Activated CD8-positive, alpha-beta memory T cell treated with anti-CD3 and anti-CD28 coated beads, Interleukin-2, amount 10 ng/mL, durations not matched to agents 7 days and 5 days (primary cell): ENCODE measurements at regions not wholly inside any gene's neighbourhood (a gene's known extent, or its start where the extent isn't known, plus 50 kb on each side); places are given as distances from the start of the nearest gene placed in this dataset.

Experiments
- ATAC-seq: fragments of 150-1000 bp; cut with Tn5 transposase; one replicate; pipeline ENCODE4 v1.10.0; 2021; ENCODE audit warnings: moderate library complexity
- CTCF ChIA-PET: fragments of 350-600 bp; sonication (Branson Sonifier 250); formaldehyde crosslinking; loops from one replicate; lab custom pipeline; 2021; ENCODE audit warnings: antibody characterized with exemption; lab: Charles Lee
- DNase-seq: peaks from one replicate; pipeline ENCODE4 v3.0.0-alpha.2; 2020
- H3K27ac Mint-ChIP-seq: one replicate; pipeline ENCODE4 v1.8.0; 2021; ENCODE audit warnings: mild to moderate bottlenecking, mixed read lengths
- H3K27me3 Mint-ChIP-seq: one replicate; pipeline ENCODE4 v1.8.0; 2021; ENCODE audit warnings: mixed read lengths
- H3K36me3 Mint-ChIP-seq: one replicate; pipeline ENCODE4 v1.8.0; 2021; ENCODE audit warnings: mild to moderate bottlenecking, mixed read lengths
- H3K4me1 Mint-ChIP-seq: one replicate; pipeline ENCODE4 v1.8.0; 2021; ENCODE audit warnings: mixed read lengths
- H3K4me3 Mint-ChIP-seq: one replicate; pipeline ENCODE4 v1.8.0; 2021; ENCODE audit warnings: mild to moderate bottlenecking, moderate library complexity, mixed read lengths
- H3K9me3 Mint-ChIP-seq: one replicate; pipeline ENCODE4 v1.8.0; 2022; ENCODE audit warnings: low read depth, mixed read lengths

DNA sequence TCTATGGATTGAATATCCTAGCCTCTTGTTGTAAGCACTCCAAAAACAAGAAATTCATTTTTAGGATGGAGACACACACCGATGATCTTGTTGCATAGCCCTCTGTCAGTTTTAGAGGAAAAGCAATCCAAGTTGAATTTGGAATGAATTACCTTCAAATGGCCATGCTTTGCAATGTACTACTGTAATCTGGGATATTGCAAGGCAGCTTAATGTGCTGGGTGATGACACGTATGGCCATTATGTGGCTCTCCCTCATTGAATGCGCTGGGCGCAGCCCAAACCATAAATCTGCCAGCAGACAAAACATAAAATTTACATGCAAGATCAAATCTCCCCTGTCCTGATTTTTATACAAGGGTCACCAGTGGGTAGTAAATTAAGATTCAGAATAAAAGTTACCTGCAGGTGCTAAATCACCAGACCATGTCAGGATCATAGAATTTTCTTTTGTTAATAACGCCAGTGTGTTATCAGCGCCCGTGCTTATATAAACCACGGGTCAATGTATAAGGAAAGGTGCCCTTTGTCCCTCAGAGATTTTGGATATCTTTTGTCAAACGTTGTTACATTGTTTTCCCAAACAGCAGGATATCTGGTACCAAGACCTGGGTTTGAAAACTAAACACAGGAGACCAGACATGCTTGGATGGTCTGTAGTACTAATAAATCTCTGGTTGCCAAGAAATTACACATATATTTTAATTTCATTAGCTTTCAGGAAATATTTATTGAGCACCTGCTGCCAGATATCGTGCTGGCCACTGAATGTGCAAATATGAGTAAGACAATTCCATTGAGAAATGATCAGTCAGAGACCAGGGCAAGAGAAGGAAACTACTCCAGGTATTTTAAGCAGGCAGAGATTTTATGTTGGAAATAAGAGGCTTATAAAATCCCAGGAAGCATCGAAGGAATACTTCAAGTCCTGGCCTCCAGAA is 237.1 kb downstream of the EBLN2 start:
- CTCF ChIA-PET, result no interaction called here

DNA sequence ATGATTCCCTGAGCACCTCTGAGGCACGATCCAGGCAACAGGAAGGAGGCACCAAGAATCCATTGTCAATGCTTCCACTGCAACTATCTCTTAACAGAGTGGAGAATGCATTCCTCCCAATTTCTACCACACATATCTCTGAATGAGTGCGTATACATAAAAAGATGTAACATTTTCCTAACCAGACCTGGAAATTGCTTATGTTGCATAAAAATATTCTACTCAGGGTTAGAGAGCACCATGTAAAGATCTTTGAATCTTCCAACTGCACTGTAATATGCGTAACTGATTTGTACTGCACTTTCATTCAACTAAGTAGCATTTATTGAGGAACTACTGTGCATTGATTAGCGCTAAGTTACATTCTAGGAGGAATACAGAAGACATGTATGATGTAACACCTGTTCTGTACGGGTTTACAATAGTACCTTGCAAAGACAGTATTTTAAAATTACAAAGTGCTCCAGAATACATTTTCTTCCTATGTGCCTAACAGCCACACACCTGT is 237.8 kb downstream of the EBLN2 start:
- DNase-seq (no peak), ATAC-seq (no peak)
- CTCF ChIA-PET, result no interaction called here
- H3K4me1 Mint-ChIP-seq, result no peaks in the 10 kb centered on the region
- H3K27ac Mint-ChIP-seq, result no peak overlapping the region
- H3K27me3 Mint-ChIP-seq, result no peaks in the 10 kb centered on the region
- H3K4me3 Mint-ChIP-seq, result no peak overlapping the region
- no peaks in the 10 kb centered on the region for H3K36me3 Mint-ChIP-seq
- no peaks in the 10 kb centered on the region for H3K9me3 Mint-ChIP-seq

More for the DNA sequence above, 237.1 kb downstream of the EBLN2 start:
- no peaks in the 10 kb centered on the region for H3K36me3 Mint-ChIP-seq
- H3K9me3 Mint-ChIP-seq, result no peaks in the 10 kb centered on the region
- no peaks in the 10 kb centered on the region for H3K4me1 Mint-ChIP-seq
- DNase-seq (no peak), ATAC-seq (no peak)
- H3K27ac Mint-ChIP-seq, result no peak overlapping the region
- H3K4me3 Mint-ChIP-seq, result no peak overlapping the region
- H3K27me3 Mint-ChIP-seq, result no peaks in the 10 kb centered on the region

DNA sequence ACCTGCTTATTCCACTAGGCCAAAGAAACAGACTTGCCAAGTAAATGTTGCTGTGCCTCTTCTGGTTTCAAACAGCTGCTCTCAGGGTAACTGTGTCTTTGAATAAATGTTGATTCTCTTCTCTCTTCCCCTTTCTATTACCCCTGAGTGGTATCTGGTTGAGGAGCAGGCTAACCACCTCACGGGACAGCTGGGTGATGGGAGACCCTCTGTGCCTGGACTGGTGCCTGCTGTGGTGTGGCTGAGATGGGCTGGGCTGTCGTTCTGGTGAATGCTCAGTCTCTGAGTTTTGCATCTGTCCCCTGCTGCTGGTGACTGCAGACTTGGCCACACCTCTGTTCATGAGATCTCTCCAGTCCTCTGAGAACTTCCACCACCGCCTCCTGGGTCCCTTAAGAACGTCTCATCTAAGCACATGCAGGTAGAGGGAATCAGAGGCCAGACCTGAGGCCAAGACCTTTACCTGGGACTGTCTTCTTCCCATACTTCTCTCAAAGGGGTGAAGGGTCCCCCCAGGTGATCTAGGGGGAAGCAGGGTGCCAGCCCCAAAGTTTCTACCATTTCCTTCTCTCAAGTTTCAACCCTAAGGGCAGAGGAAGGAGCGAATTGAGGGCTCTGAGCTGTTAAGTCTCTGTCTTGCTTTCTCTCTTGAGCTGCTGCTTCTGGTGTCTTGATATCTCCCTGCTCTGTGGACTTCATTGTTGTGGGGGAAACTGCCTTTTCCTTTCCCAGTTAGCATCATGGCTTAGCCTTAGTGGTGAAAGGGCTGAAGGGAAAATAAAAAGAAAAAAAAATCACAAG is 252.9 kb downstream of the EBLN2 start:
- no peaks in the 10 kb centered on the region for H3K9me3 Mint-ChIP-seq
- DNase-seq, result no peak
- H3K36me3 Mint-ChIP-seq, result no peaks in the 10 kb centered on the region
- CTCF ChIA-PET, result no interaction called here
- no peak for ATAC-seq
- H3K4me1 Mint-ChIP-seq, result no peaks in the 10 kb centered on the region
- H3K27me3 Mint-ChIP-seq, result peaks cover 7% of the 10 kb centered on the region
- no peak overlapping the region for H3K4me3 Mint-ChIP-seq
- H3K27ac Mint-ChIP-seq, result no peak overlapping the region

DNA sequence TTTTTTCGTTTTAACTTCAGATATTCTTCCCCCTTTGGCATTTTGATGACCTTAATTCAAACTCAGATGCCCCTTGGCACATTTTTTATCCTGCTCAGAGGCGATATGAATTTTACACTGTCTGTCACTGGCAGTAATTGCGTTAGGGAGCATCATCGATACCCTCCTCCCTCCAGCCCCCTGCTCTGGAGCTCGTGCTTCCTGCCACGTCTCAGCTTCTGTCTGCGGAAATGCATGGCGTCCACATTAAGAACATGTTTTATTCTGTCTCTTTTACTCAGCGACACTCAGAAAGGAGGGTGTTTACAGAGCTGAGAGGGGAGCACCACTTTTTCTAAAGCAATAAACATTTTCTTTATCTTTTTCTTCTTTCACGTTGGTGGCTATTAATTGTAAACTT is 254.2 kb downstream of the EBLN2 start:
- Mint-ChIP-seq H3K4me1 (no peaks in the 10 kb centered on the region), H3K27ac (no peak overlapping the region), H3K27me3 (peaks cover 7% of the 10 kb centered on the region), H3K9me3 (no peaks in the 10 kb centered on the region), H3K4me3 (no peak overlapping the region), H3K36me3 (no peaks in the 10 kb centered on the region)
- CTCF ChIA-PET, result no interaction called here
- DNase-seq (no peak), ATAC-seq (no peak)

DNA sequence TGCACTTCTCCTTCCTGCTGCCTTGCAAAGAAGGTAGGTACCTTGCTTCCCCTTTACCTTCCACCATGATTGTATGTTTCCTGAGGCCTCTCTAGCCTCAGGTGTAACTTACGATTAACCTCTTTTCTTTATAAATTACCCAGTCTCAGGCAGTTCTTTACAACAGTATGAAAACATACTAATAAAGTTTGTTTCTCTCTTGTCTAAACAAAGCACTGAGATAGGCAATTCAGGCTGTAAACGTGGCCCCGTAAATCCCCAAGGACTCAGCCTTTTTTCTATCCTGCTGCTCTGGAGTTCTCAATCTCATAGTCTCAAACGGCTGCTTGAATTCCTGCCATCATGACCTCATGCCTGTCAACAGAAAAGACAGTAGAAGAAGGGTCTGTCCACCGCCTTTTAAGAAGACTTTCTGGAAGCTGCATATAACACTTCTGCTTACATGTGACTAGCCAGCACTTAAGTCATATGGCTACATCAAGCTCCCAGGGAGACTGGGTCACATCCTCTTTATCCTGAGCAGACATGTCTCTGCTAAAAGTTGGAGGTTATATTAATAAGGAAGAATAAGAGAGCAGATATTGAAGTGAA is 257.8 kb downstream of the EBLN2 start:
- Mint-ChIP-seq H3K4me1 (no peaks in the 10 kb centered on the region), H3K27me3 (peaks cover 6% of the 10 kb centered on the region), H3K27ac (no peak overlapping the region), H3K36me3 (no peaks in the 10 kb centered on the region), H3K9me3 (no peaks in the 10 kb centered on the region), H3K4me3 (no peak overlapping the region)
- CTCF ChIA-PET, result no interaction called here
- DNase-seq, result no peak
- ATAC-seq, result no peak

DNA sequence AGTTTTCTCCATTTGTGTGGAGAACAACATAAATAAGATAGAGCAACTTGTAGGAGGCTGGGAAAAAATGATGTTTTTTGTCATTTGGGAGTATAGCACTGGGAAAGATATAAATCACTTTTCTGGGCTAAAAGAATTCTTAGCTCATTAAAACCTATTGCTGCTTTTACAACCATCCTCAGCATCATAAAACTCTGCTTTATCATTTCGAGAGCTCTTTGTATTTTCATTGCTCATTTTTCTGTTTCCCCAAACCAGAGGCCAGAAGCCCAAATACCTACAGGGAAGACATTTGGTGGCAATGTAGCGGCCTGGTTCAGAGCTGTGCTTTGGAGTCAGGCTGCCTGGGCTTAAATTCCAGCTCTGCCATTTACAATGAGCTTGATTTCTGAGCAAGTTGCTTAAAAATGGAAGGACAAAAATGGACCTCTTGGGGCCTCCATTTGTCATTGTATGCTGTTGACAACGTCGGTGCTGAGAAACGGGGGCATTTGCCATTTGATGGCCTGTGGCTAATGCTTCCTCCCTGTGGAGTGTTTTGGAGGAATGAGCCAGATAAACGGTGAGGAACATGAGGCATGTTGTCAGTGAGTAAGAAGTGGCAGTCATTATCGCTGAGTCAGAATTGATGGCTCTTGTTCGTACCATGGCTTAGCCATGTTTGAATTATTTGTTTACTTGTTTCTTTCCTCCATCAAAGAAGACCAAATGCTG is 260.0 kb downstream of the EBLN2 start:
- H3K36me3 Mint-ChIP-seq, result no peaks in the 10 kb centered on the region

DNA sequence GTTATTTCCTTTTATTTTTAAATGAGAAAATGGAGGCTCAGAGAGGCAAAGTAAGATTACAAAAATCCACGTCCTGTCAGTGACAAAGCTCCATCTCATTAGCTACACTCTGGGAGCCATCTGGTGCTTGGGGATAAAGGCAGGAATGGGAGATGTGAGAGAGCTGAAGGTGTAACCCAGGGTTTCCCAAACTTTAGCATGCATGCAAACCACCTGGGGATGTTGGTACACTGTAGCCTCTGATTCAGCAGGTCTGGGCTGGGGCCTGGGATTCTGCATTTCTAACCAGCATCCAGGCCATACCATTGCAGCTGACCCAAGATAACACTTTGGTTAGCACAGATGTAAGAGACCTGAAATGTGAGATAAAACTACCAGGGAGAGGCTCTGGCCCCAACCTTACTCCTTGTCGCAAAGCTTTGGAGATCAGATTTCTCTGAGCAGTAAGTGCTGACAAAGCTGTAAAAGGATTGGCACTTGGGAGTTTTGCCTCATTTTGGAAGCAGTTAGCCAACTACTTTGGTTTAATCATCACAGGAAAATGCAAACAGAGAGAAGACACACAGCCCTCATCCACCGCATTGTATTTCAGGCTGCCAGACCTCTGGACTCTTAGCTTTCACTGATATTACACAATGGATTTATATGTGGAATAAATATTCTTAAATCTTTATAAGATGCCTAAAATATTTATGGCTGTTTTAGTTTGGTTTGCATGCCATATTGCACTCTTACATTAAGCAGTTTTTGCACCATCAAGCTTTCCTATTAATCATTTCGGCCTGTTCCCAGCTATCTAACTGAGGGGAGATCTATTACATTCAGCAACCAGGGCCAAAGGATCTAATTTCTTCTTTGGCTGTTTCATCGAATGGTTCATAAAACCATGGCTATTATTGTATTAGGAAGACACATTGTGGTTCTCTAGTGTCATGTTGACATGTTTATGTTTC is 263.0 kb downstream of the EBLN2 start:
- Mint-ChIP-seq H3K4me1 (no peaks in the 10 kb centered on the region), H3K27me3 (no peaks in the 10 kb centered on the region), H3K9me3 (no peaks in the 10 kb centered on the region), H3K27ac (no peak overlapping the region), H3K4me3 (no peak overlapping the region), H3K36me3 (no peaks in the 10 kb centered on the region)
- CTCF ChIA-PET, result no interaction called here
- no peak for DNase-seq
- ATAC-seq, result no peak

More for the DNA sequence above, 260.0 kb downstream of the EBLN2 start:
- CTCF ChIA-PET, result no interaction called here
- DNase-seq (no peak), ATAC-seq (no peak)
- Mint-ChIP-seq H3K27me3 (no peaks in the 10 kb centered on the region), H3K4me3 (no peak overlapping the region), H3K9me3 (no peaks in the 10 kb centered on the region), H3K27ac (no peak overlapping the region), H3K4me1 (no peaks in the 10 kb centered on the region)

DNA sequence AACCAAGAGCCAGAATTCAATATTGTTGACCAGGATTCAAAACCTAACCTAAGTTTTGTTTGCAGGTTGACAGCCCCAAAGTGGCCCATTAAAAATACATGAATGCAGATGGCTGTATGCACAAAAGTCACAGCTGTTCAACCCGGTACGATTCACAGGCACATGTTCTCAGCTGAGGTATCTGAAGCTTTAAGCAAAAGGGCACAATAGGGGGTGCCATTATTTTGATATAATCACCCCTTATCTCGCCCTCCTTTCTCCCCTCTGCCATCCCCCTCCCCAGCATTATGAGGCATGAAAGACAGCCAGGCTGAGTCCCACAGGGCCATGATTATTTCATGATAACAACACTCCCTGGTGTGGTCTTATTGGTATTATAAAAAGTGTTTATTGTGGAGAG is 264.9 kb downstream of the EBLN2 start:
- DNase-seq (no peak), ATAC-seq (no peak)
- Mint-ChIP-seq H3K9me3 (no peaks in the 10 kb centered on the region), H3K4me3 (no peak overlapping the region), H3K27me3 (no peaks in the 10 kb centered on the region), H3K36me3 (no peaks in the 10 kb centered on the region), H3K4me1 (no peaks in the 10 kb centered on the region), H3K27ac (no peak overlapping the region)
- CTCF ChIA-PET, result no interaction called here

DNA sequence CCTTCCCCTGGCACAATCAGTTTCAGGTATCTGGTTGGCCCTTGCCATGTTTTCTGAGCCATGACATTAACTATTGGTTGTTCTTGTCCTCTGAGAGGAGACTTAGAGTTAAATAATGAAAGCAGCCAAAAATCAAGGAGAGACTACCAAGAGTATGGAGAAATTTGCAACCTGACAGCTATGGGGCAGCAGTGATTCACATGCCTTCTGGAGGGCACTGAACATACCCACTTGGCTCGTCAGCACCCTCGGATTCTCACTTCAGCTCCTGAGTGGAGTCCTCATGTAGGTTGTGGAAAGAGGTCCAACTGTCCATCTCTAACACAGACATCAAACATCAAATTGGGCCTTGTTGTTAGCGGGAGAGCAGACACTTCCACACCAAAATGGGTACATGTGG is 265.6 kb downstream of the EBLN2 start:
- H3K4me3 Mint-ChIP-seq, result no peak overlapping the region
- H3K27ac Mint-ChIP-seq, result no peak overlapping the region
- no peaks in the 10 kb centered on the region for H3K4me1 Mint-ChIP-seq
- no peaks in the 10 kb centered on the region for H3K27me3 Mint-ChIP-seq
- DNase-seq (no peak), ATAC-seq (no peak)
- CTCF ChIA-PET, result no interaction called here
- no peaks in the 10 kb centered on the region for H3K36me3 Mint-ChIP-seq
- no peaks in the 10 kb centered on the region for H3K9me3 Mint-ChIP-seq
